Limb (tissue), 2 donors: ENCODE measurements at regions not wholly inside any gene's neighbourhood (a gene's known extent, or its start where the extent isn't known, plus 50 kb on each side); places are given as distances from the start of the nearest gene placed in this dataset.
A peak's percentile ranks its signal among the peaks of the same experiment; 100 is the strongest.

ENCODE experiments used
- DNase-seq, 2 donors: peaks; one replicate each; pipeline ENCODE4 v3.0.0-alpha.2; 2016; ENCODE audit errors: extremely low spot score in 2 of 2

DNA sequence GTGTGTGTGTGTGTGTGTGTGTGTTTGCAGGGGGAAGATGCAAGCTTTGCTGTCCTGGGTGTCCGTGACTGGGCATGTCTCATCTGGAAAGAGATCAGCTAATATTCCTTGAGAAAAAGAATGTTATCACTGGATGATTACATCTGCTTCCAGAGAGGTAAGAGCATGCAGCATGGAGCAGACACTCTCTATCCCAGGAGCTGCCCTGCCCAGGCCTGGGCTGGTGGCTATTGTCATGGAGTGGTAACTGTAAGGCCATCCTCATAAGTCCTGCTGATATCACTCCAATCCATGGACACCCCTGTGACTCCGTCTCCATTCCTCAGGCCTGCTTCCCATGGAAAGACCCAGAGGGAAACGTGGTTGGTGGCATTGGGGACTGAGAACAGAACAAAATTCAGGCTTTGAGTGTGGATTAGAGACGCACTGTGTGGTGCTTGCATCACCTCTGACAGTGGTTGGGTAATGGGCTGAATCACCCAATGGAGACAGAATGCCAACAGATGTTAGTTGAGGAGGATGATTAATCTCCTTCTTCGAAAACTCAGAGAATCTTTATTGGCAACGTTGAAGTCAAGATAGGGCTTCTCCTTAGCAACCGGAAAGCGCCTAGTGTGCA lies 52.0 kb upstream of the KCNIP1 start:
- DNase-seq = peak in 1 of 2 donors; percentile 16

DNA sequence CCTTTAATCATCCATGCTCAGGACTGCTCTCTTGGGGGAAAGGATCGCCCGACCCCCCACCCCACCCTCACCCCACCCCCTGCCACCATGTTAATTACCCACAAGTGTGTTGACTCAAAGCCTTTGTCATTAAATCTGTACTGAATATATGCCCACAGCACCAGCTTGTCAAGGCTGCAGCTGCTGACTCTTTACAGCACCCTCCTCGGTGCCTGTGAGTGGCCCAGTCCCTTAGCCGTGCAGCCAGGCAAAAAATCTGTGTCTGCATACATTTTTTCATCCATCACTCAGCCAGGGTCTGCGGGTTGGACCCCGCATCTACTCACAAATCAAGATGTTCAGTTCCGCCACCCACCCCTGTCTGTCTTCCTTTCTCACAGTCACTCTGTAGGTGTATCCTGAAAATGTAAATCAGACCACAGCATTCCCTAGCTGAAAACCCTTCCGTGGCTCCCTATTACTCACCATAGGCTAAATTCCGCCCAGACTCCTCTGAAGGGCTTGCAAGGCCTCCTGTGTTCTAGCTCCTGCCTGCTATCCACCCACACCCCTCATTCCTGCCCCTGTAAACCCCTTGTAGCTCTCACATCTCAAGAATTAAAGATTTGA lies 53.7 kb upstream of the KCNIP1 start:
- DNase-seq = peak in 1 of 2 donors; percentile 9

DNA sequence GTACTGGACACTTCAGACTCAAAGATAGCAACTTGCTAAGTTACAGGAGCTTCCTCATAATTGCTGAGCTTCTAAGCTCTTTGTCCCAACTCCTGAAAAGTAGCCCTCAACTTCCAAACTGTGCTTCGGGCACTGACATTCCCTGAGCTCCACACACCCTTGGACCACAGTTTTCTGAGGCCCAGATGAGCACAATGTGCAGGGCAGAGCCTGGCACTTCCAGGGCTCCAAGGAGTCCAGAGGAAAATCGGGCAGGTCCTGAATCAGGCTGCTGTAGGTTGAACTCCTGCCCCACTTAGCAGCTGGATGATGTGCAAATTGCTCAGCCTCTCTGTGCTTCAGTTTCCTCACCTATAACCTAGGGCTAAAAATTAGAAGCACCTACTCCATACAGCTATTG lies 54.6 kb upstream of the KCNIP1 start:
- DNase-seq = peak in 1 of 2 donors; percentile 5

DNA sequence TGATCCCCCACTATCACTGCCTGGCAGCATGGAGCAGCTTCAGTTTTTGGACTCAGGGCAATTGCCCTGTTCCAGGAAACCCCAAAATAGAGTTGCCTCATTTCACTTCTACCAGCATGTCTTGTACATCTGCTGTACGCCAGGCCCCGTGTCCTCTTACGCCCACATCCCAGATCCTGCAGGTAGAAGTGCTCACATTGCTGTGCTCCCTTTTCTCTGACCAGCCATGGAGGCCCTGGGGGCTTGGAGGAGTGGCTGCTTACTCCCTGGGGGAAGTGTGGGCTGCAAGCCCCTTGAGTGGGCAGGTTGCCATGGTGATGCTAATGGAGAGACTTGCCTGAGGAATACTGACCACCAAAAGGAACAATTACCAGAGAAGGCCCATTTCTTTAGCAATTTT lies 55.6 kb upstream of the KCNIP1 start:
- DNase-seq = peak in 1 of 2 donors; percentile 19

DNA sequence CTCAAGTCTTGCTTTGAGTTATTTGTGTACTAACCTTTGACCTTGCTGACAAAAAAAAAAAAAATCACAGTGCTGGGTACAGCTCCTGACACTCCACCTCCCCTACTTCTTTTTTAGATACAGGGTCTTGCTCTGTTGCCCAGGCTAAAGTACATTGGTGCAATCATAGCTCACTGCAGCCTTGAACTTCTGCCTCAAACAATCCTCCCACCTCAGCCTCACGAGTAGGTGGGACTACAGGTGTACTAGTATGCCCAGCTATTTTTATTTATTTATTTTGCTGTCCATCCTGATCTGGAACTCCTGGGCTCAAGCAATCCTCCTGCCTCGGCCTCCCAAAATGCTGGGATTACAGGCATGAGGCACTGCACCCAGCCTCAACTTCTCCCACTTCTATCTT lies 57.2 kb upstream of the KCNMB1 start:
- DNase-seq = no peak

DNA sequence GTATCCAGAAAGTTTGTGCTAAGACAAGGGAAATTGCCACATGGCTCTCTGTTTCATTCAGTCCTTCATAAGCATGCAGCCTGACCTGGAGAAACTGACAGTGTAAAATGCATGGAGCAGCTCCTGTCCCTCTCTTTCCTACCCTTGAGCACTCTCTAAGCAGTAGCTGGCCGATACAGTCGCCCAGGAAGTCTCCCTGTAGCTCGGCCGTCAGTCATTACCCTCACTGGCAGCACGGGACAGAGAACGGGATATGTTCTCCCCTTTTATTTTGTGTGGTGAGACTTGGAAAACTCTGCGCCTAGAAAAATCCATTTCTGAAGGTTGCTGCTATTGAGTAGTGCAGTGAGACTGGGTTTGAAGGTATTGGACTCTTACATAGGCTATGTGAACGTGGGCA lies 56.8 kb upstream of the KCNMB1 start:
- DNase-seq = no peak

- peak in 1 of 2 donors; percentile 9 for DNase-seq
Observed at GRCh38 chr5:170444969-170445505, 55.9 kb upstream of the KCNMB1 start.

DNA sequence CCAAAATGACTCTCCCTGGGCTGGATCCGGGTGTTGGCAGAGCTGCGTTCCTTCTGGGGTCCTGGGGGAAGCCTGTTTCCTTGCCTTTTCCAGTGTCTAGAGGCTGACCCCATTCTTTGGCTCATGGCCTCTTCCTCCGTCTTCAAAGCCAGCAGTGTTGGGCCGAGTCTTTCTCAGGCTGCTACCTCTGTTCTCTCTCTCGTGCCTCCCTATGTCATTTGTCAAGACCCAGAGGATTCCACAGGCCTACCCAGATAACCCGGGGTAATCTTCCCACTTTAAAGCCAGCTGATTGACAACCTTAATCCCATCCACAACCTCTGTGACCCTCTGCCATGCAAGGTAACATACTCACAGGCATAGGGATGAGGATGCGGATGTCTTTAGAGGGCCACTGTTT lies 55.0 kb upstream of the KCNMB1 start:
- DNase-seq = peak in 1 of 2 donors; percentile 6

DNA sequence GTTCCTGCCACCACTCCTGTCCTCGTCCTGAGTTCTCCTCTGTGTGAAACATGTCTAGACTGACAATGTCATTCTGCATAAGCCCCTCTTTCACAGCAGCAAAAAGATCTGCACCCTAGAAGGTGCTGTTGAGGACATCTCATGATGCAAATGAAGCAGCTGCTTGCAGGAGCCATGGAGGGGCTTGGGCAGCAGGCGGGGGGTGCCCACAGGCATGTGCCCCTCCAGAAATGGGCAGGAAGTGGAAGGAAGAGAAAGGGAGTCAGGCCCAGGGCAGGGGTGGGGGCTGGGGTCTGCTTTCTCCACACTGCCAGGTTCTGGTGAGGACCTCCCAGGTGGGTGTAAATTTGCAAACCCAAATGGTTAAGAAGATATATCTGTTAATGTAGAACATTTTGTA lies 54.5 kb upstream of the KCNMB1 start:
- peak in 1 of 2 donors; percentile 15 for DNase-seq

- DNase-seq = peak in 1 of 2 donors; percentile 7
Observed at GRCh38 chr5:170442921-170443320, 53.8 kb upstream of the KCNMB1 start.

DNA sequence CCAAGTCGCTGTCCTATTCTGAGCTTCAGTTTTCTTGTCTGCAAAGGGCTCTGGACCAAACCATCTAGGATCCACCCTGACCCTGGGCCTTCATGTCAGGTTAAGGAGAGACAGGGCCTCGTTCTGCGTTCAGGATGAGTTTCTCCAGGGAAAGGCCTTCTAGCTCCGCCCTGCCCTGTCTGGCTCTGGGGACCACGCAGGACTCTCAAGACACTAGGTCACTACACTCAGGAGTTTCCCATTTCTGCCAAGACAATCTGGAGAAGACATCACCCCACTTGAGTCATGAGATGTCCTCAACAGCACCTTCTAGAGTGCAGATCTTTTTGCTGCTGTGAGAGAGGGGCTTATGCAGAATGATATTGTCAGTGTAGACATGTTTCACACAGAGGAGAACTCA lies 53.2 kb upstream of the KCNMB1 start:
- DNase-seq = peak in 1 of 2 donors; percentile 12

GRCh38 chr5:170441393-170441784 lies 52.2 kb upstream of the KCNMB1 start:
- peak in 1 of 2 donors; percentile 9 for DNase-seq

GRCh38 chr5:170440771-170441392 lies 51.7 kb upstream of the KCNMB1 start:
- peak in 1 of 2 donors; percentile 17 for DNase-seq

DNA sequence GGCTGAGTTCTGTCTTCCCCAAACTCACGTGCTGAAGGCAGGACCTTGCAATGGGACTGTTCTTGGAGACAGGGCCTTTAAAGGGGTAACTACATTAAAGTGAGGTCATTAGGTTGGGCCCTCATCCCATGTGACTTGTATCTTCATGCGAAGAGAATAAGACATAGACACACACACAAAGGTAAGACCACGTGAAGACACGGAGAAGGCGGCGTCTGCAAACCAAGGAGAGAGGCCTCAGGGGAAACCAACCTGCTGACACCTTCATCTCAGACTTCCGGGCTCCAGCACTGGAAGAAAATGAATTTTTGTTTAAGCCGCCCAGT lies 50.7 kb upstream of the KCNMB1 start:
- peak in 1 of 2 donors; percentile 9 for DNase-seq

DNA sequence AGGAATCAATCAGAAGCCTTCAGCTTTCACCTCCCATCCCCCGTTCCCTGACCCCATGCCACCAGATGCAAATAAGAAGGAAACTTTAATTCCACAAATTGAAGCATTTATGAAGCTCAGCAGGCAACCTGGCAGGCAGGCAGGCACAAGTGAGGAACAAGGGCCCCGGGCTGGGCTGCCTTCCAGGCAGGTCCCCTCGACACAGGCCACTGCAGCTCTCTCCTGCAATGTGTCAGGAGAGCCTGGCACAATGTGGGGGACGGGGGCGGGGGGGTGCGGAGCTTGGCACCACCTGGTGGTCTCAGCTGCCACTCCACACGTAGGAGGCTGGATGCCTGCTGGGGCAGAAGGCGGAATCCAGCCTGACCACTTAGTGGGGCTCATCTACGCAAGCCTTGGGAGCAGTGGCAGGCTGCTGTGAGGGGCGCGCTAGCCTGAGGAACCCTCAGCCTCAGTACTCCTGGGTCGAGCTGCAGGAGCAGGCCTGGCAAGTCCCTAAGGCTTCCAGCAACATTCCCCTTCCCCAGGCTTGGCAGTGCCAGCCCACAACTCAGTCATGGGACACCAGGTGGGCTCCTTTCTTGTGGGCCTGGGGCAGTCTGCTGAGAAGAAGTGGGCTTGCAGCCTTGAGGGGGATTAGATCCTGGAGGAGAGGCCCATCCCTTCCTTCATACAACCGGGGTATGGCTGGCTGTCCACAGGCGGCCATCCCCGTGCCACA lies 50.2 kb upstream of the KCNMB1 start:
- peak in 1 of 2 donors; percentile 57 for DNase-seq
